WTC11 (cell line): ENCODE measurements at regions not wholly inside any gene's neighbourhood (a gene's known extent, or its start where the extent isn't known, plus 50 kb on each side); places are given as distances from the start of the nearest gene placed in this dataset.

Experiments used
- ATAC-seq: fragments of 200-7000 bp; cut with Tn5 transposase; 2 replicates; pipeline ENCODE4 v1.10.0; 2021; ENCODE audit warnings: mild to moderate bottlenecking, moderate library complexity
- CTCF ChIA-PET: fragments of 300-600 bp; sonication (Branson Sonifier 250); formaldehyde crosslinking; loops from one replicate; lab custom pipeline; 2021; ENCODE audit warnings: antibody characterized with exemption; lab: Charles Lee
- POLR2A ChIA-PET: fragments of 350-600 bp; sonication (Branson Sonifier 250); formaldehyde crosslinking; loops from one replicate; lab custom pipeline; 2021; ENCODE audit warnings: antibody characterized with exemption; lab: Charles Lee
- DNase-seq: peaks from one replicate; pipeline ENCODE4 v3.0.0; 2021; ENCODE audit warnings: low spot score
- H3K27ac Mint-ChIP-seq: 2 replicates; pipeline ENCODE4 v1.8.0; 2021; ENCODE audit warnings: mixed read lengths
- H3K27me3 Mint-ChIP-seq: 2 replicates; pipeline ENCODE4 v1.8.0; 2021; ENCODE audit warnings: low read depth, mild to moderate bottlenecking, moderate library complexity, mixed read lengths
- H3K36me3 Mint-ChIP-seq: 2 replicates; pipeline ENCODE4 v1.8.0; 2021; ENCODE audit warnings: mixed read lengths
- H3K4me1 Mint-ChIP-seq: 2 replicates; pipeline ENCODE4 v1.8.0; 2022; ENCODE audit warnings: mixed read lengths
- H3K4me3 Mint-ChIP-seq: 2 replicates; pipeline ENCODE4 v1.8.0; 2021; ENCODE audit warnings: mild to moderate bottlenecking, moderate library complexity, mixed read lengths
- H3K9me3 Mint-ChIP-seq: 2 replicates; pipeline ENCODE4 v1.8.0; 2021; ENCODE audit warnings: mixed read lengths
- AFF4 ChIP-seq: sonication (generic); formaldehyde crosslinking; IDR thresholded peaks from 2 replicates; pipeline ENCODE4 v1.8.1; 2023; ENCODE audit warnings: mild to moderate bottlenecking, missing genetic modification reagents, borderline replicate concordance
- ARID4B ChIP-seq: sonication (generic); formaldehyde crosslinking; IDR thresholded peaks from 2 replicates; pipeline ENCODE4 v1.8.0; 2023; ENCODE audit warnings: missing genetic modification reagents, mild to moderate bottlenecking, borderline replicate concordance
- CDX4 ChIP-seq: fragments of 250-450 bp; sonication (Bioruptor Pico); IDR thresholded peaks from 2 replicates; pipeline ENCODE4 v1.9.0; 2021; ENCODE audit warnings: moderate library complexity, mild to moderate bottlenecking, inconsistent platforms, borderline replicate concordance
- CREB1 ChIP-seq: sonication (generic); formaldehyde crosslinking; IDR thresholded peaks from 2 replicates; pipeline ENCODE4 v1.8.0; 2023; ENCODE audit warnings: mild to moderate bottlenecking, missing genetic modification reagents
- E2F4 ChIP-seq: sonication (generic); formaldehyde crosslinking; IDR thresholded peaks from 2 replicates; pipeline ENCODE4 v1.8.1; 2022; ENCODE audit warnings: low read depth, mild to moderate bottlenecking, moderate library complexity, missing genetic modification reagents, borderline replicate concordance
- ELF4 ChIP-seq: sonication (generic); formaldehyde crosslinking; IDR thresholded peaks from 2 replicates; pipeline ENCODE4 v1.8.1; 2022; ENCODE audit warnings: low read depth, mild to moderate bottlenecking, moderate library complexity, missing genetic modification reagents
- HMGXB4 ChIP-seq: sonication (generic); formaldehyde crosslinking; IDR thresholded peaks from 2 replicates; pipeline ENCODE4 v1.8.1; 2023; ENCODE audit warnings: mild to moderate bottlenecking, moderate library complexity, missing genetic modification reagents
- NFE2L1 ChIP-seq: sonication (generic); formaldehyde crosslinking; IDR thresholded peaks from 2 replicates; pipeline ENCODE4 v1.8.1; 2023; ENCODE audit warnings: missing genetic modification reagents
- NFYB ChIP-seq: sonication (generic); formaldehyde crosslinking; conservative IDR thresholded peaks from 2 replicates; pipeline ENCODE4 v1.8.0; 2022; ENCODE audit warnings: low read depth, missing genetic modification reagents
- OVOL2 ChIP-seq: fragments of 250-450 bp; sonication (Bioruptor Pico); IDR thresholded peaks from 2 replicates; pipeline ENCODE4 v1.9.0; 2021; ENCODE audit warnings: mild to moderate bottlenecking, borderline replicate concordance
- RORB ChIP-seq: fragments of 250-450 bp; sonication (Bioruptor Pico); IDR thresholded peaks from 2 replicates; pipeline ENCODE4 v1.9.0; 2021; ENCODE audit warnings: mild to moderate bottlenecking
- SMAD3 ChIP-seq: sonication (generic); formaldehyde crosslinking; IDR thresholded peaks from 2 replicates; pipeline ENCODE4 v1.8.0; 2022; ENCODE audit warnings: missing genetic modification reagents, mild to moderate bottlenecking, borderline replicate concordance
- SMAD4 ChIP-seq: sonication (generic); formaldehyde crosslinking; IDR thresholded peaks from 2 replicates; pipeline ENCODE4 v1.8.0; 2022; ENCODE audit warnings: mild to moderate bottlenecking, missing genetic modification reagents
- TEAD4 ChIP-seq: sonication (generic); formaldehyde crosslinking; IDR thresholded peaks from 2 replicates; pipeline ENCODE4 v1.8.0; 2022; ENCODE audit warnings: mild to moderate bottlenecking, missing genetic modification reagents
- TP53 ChIP-seq: sonication (generic); formaldehyde crosslinking; IDR thresholded peaks from 2 replicates; pipeline ENCODE4 v1.8.1; 2023; ENCODE audit warnings: mild to moderate bottlenecking, missing genetic modification reagents
- USF2 ChIP-seq: sonication (generic); formaldehyde crosslinking; IDR thresholded peaks from 2 replicates; pipeline ENCODE4 v1.8.1; 2023; ENCODE audit warnings: mild to moderate bottlenecking, missing genetic modification reagents, moderate library complexity
- ZNF138 ChIP-seq: sonication (generic); formaldehyde crosslinking; conservative IDR thresholded peaks from 2 replicates; pipeline ENCODE4 v1.8.1; 2022; ENCODE audit warnings: mild to moderate bottlenecking, moderate library complexity, missing genetic modification reagents
- ZNF317 ChIP-seq: sonication (generic); formaldehyde crosslinking; IDR thresholded peaks from 2 replicates; pipeline ENCODE4 v1.8.1; 2023; ENCODE audit warnings: low read depth, mild to moderate bottlenecking, moderate library complexity, missing genetic modification reagents, borderline replicate concordance
- ZNF512 ChIP-seq: sonication (generic); formaldehyde crosslinking; IDR thresholded peaks from 2 replicates; pipeline ENCODE4 v1.8.1; 2022; ENCODE audit warnings: missing genetic modification reagents, borderline replicate concordance
- ZNF671 ChIP-seq: fragments of 250-450 bp; sonication (Bioruptor Pico); IDR thresholded peaks from 2 replicates; pipeline ENCODE4 v1.8.0; 2021; ENCODE audit warnings: mild to moderate bottlenecking

GRCh38 chr12:88973998-88974397 is 378.3 kb downstream of the DUSP6 start:
- ChIA-PET CTCF (interaction anchor here (0.9 kb wide), 1 partner anchor 8 kb away, joined by 3 read pairs; no protein-coding TSS in a partner anchor), POLR2A (interaction anchor here (0.7 kb wide), 1 partner anchor 509 kb away, joined by 5 read pairs; no protein-coding TSS in a partner anchor)
- no peaks in the 10 kb centered on the region for H3K36me3 Mint-ChIP-seq
- TF ChIP-seq TP53 (CRISPR knock-in tag), result no peak
- no peak for TF ChIP-seq NFYB (CRISPR knock-in tag)
- TF ChIP-seq SMAD4 (CRISPR knock-in tag), result no peak
- TF ChIP-seq SMAD3, result no peak
- no peak for TF ChIP-seq NFE2L1 (CRISPR knock-in tag)
- TF ChIP-seq OVOL2 (CRISPR knock-in tag), result no peak
- TF ChIP-seq TEAD4 (CRISPR knock-in tag), result no peak
- no peak for TF ChIP-seq CREB1
- no peak overlapping the region for H3K4me3 Mint-ChIP-seq
- no peaks in the 10 kb centered on the region for H3K27me3 Mint-ChIP-seq
- no peaks in the 10 kb centered on the region; the same call in 1 of the 2 replicates for H3K4me1 Mint-ChIP-seq
- DNase-seq (no peak), ATAC-seq (no peak)
- H3K27ac Mint-ChIP-seq, result no peak overlapping the region
- no peaks in the 10 kb centered on the region for H3K9me3 Mint-ChIP-seq

GRCh38 chr12:88970740-88971139 is 381.6 kb downstream of the DUSP6 start:
- Mint-ChIP-seq H3K4me3 (no peak overlapping the region), H3K4me1 (no peaks in the 10 kb centered on the region; the same call in 1 of the 2 replicates), H3K27ac (no peak overlapping the region), H3K36me3 (no peaks in the 10 kb centered on the region), H3K27me3 (no peaks in the 10 kb centered on the region), H3K9me3 (no peaks in the 10 kb centered on the region)
- DNase-seq (no peak), ATAC-seq (no peak)
- ChIA-PET POLR2A (no interaction called here), CTCF (no interaction called here)
- TF ChIP-seq ZNF671 (CRISPR knock-in tag) (no peak), ZNF138 (CRISPR knock-in tag) (no peak), ELF4 (CRISPR knock-in tag) (no peak), AFF4 (no peak), ZNF317 (no peak), CDX4 (no peak), USF2 (CRISPR knock-in tag) (no peak), ZNF512 (no peak), E2F4 (no peak), ARID4B (CRISPR knock-in tag) (no peak), RORB (CRISPR knock-in tag) (no peak), HMGXB4 (CRISPR knock-in tag) (no peak)
